ENCODE measurements at regions not wholly inside any gene's neighbourhood (a gene's known extent, or its start where the extent isn't known, plus 50 kb on each side); places are given as distances from the start of the nearest gene placed in this dataset.

DNA sequence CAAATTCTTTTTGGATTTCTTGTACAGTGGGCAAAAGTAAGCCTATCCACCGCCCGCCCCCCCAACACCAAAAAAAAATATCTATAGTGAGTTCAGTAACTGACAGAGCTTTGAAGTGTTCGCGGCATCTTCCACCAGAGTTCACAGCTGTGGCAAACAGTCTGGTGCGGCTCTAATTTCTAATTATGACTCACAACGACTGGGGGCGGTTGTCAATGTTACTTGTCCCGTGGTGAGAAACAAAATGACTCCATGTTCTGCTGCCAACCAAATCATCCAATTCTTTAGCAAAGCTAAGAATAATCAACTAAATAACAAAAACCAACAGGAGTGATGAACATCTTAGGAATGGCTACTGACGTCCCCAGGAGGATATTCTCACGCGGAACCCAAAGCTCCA, 392.5 kb upstream of the SALL3 start:
- DNase-seq, result no peak

DNA sequence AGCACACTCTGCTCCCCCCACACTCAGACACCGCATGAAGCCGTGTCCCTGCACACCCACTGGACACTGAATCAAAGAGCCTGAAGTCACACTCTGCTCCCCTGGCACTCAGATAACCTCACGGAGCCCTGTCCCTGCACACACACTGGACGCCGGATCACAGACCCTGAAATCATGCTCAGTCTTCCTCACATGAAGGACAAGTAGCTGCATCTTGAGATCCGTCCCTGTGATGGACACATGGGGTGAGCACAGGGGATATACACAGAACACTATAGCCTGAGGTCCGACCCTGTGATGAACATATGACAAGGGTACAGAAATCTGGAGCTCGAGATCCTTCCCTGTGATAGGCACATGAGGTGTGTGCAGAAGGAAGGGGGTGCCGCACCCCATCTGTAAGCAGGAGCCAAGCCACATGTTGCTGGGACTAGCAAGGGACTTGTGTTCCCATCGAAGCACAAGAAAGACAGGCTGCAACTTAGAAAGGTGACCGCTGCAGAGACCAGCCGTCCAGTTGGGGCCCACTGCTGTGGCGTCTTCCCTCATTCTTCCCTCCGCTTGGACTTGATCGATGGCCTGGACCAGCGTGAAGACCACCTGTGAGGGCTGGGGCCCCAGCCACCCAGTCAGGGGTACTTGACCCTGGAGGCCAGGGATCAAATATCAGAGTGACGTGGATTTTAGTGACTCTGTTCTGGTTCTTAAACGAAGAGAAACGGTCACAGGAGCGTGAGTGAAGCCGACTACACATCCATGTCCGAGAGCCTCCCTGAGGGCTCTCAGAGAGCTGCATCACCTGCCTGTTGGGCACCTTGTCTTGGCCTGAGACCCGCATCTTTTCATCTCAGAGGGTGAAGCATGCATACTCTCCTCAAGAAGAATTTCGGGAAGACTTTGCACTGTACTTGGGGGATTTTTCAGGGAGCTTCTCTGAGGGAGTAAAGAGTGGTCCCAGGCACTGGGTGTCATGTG, 391.7 kb upstream of the SALL3 start:
- no peak for DNase-seq

DNA sequence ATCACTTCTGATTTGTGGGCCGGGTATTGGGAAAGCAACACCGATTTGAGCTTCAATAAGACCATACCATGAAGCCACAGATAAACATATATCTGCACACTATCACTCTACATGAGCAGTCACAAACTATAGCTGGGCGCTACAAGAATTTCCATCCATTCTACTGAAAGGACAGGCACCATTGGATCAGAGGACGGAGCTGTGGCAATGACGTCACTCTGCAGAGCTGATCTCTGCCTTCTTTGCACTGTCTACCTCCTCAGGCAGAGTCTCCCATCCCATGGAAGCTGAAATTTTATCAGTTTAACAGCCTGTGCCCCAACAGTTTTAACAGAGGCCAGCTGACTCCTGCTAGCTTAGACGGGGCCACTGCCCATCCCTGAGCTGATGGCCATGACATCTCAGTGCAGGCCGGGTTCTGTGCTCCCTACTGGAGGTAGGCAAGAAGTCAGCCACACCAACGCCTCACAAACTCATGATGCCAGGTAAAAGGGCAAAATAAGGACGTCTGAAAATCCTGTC, 389.6 kb upstream of the SALL3 start:
- no peak for DNase-seq

- no peak for DNase-seq
Measured at GRCh38 chr18:78595453-78595852, 384.2 kb upstream of the SALL3 start.

GRCh38 chr18:78595924-78596573, 383.6 kb upstream of the SALL3 start:
- no peak for DNase-seq

GRCh38 chr18:78596794-78597345, 382.7 kb upstream of the SALL3 start:
- DNase-seq, result no peak

GRCh38 chr18:78601349-78601748, 378.3 kb upstream of the SALL3 start:
- no peak for DNase-seq

DNA sequence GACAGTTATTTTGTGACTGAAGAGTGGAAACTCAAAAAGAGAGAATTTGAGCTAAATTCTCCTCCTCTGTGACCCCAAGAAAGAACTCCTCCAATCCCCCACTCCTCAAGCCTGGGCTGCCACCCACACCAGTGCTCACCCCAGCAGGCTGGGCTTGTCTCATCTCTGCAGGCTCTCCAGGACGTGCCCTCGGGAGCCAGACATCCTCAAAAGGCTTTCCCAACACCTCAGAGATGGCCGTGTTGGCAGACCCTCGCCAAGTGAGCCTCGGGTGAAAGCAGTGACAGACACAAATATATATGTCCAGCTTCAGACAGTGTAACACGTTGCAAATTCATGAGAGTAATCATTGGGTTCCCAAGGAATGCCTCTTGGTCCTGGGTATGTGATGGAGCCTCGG, 377.7 kb upstream of the SALL3 start:
- no peak for DNase-seq

GRCh38 chr18:78602430-78602829, 377.2 kb upstream of the SALL3 start:
- no peak for DNase-seq

DNA sequence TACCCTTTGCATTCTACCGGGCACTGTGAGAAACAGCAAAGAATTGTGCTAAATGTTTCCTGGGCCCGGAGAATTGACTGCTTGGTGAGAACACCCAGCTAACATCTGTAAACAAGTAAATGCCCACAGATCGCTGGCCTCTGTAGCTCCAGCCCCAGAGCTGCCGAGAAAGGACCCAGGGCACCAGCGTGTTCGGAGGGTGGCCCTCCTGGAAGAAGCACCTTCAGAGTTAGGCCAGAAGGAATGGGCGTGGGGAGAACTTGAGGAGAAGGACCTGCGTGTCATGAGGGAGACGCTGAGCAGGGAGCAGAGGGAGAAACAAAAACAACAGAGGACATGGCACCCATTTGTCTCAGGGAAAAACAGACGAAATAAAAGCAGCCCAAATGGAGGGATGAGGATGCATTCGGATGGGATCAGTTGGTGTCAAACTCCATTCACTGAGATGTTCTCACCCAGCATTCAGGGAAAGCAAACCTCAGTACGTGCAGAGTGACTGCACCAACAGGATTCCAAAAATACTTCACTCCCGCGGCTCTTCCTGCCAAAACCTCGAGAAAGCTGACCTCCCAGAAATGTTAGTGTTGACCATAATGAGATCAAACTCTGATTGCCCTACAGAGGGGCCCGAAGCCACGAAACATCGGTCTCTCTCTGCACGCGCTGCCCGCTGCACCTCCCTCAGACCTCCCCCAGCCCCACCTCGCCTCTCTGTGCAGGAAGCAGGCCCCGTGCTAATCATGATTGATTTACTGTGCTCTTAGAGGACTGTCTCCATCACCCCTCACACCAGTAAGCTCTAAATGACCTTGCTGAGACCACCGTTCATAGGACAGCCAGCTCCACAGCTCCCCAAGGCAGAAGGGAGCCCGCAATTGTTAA, 376.3 kb upstream of the SALL3 start:
- no peak for DNase-seq

GRCh38 chr18:78605255-78605654, 374.4 kb upstream of the SALL3 start:
- DNase-seq, result no peak

GRCh38 chr18:78607221-78607620, 372.4 kb upstream of the SALL3 start:
- DNase-seq, result no peak

DNA sequence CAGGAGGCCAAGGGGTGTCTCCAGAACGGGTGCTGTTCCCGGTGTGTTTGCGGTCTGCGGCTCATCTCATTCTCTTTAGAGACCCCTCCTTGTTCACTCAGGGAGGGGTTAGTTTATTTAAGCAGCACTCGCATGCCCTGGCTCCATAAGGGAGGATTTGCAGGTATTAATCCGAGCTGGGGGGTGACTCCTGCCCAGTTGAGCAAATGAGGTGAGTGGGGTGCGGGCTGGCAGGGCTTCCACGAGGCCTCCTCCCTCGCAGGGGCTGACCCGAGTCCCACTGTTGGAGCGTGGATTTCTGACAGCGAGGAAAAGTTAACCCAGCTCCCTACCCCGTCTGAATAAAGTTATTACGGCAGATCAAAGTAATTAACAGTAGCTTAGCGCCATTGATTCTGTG, 371.8 kb upstream of the SALL3 start:
- DNase-seq, result no peak

GRCh38 chr18:78610179-78610578, 369.4 kb upstream of the SALL3 start:
- DNase-seq, result no peak

DNA sequence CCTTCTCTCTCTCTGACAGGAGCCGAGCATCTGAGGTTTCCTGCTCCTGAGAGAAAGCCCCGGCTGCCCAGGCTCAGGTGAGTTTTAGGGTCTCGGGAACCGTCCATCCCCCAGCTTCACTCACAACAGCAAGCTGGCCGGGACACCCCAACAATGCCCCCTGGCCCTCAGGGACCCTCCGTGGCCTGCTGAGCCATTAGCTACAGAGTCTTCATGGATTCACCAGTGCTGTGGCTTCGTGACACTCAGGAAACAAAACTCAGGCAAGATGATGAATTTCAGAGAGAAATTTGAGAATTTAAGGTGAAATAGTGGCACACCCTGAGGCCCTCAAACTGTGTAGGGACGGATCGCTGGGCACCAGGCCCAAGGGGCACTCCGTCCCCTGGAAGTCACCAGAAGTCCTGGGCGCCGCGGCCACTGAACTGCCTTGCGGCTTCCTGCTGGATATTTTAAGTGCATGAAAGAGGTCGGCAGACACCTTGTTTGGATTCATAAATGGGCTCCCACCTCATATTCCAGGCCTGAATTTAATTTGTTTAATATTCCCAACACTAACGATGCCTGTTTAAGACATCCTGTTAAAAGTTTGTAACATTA, 368.3 kb upstream of the SALL3 start:
- DNase-seq, result no peak

DNA sequence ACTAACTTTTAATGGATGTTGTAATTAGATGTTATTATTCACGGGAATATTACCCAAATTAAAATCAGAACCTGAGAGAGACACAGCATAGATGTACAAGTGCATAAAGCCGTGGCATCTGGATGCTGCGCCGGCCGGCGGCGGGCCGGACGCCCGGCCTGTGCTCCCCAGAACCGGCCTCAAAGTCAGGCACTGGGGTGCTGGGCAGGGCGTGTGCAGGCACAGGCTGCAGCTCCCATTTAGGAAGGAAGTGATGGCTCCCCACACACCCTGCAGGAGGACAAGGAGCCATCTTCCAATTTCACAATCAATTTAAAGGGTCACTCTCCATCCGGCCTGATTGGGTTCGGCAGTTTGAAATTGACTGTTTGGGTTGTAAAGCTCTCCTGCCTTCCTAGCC, 367.7 kb upstream of the SALL3 start:
- no peak for DNase-seq

GRCh38 chr18:78612318-78612717, 367.3 kb upstream of the SALL3 start:
- no peak for DNase-seq

- no peak for DNase-seq
Measured at GRCh38 chr18:78612801-78613200, 366.8 kb upstream of the SALL3 start.

- DNase-seq, result no peak
Measured at GRCh38 chr18:78618726-78619125, 360.9 kb upstream of the SALL3 start.

DNA sequence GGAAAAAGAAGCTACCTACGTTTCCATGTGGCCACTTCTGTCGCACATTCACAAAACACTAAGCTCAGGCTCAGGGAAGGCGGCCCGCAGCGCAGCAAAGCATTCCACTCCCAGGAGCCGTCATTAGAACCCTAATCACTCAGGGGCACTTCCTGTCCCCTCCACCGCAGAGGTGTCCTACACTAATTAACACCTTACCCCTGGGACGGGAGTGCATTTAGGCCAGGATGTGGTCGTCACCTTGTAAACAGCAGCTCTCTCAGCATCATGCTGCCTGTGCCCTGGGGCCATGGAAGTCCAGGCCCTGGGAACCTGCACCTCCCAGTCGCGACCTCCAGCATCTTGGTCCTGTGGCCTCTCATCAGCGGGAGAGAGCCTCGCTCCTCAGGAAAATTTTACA, 359.8 kb upstream of the SALL3 start:
- DNase-seq, result no peak

DNA sequence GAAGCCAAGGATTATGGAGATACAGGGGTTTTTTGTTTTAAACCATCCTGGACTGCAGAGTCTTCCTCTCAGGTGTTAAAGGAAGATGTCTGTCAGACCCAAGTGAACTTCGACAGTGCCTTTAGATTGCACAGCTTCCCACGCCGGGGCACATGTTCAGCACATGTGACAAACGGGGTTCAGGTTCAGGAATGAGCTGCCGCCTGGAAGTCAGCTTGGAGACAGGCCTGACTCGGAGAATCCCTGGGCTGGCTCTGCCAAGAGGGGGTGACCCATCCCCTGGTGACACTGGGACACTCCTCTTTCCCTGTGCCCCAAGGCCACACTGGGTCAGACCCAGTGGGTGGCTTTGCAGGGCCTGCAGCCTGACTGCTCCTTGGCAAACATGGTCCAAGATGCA, 359.3 kb upstream of the SALL3 start:
- no peak for DNase-seq

GRCh38 chr18:78621141-78621755, 358.4 kb upstream of the SALL3 start:
- DNase-seq, result no peak

All from GF-D8 (cell line).